ENCODE measurements at regions not wholly inside any gene's neighbourhood (a gene's known extent, or its start where the extent isn't known, plus 50 kb on each side); places are given as distances from the start of the nearest gene placed in this dataset.
"Not testable (repeated sequence)": the region's sequence is repeated elsewhere in the genome, so short reads cannot be mapped to it uniquely, and the experiment has no call there.

- H3K36me3 ChIP-seq (ENCODE audit: control insufficient read depth in 2 of 3, insufficient read depth in 3 of 3, low read length in 3 of 3); H3K27me3 ChIP-seq (ENCODE audit: control insufficient read depth, insufficient read depth, low read length); intact Hi-C loops (cut with DNase I); H3K9me3 ChIP-seq (ENCODE audit: control insufficient read depth in 2 of 3, insufficient read depth in 1 of 3, low read length in 3 of 3); FAIRE-seq; H3K4me1 ChIP-seq (ENCODE audit: control insufficient read depth in 2 of 3, insufficient read depth in 2 of 3, low read depth in 1 of 3, low read length in 3 of 3); H3K9ac ChIP-seq (ENCODE audit: low read length in 3 of 3); DNase-seq; H3K4me3 ChIP-seq (ENCODE audit: low read length in 3 of 3); H3K27ac ChIP-seq (ENCODE audit: low read depth in 2 of 2, low read length in 2 of 2): not testable (repeated sequence)
Measured at GRCh38 chrX:152507168-152507567, 56.1 kb upstream of the GABRA3 start.

DNA sequence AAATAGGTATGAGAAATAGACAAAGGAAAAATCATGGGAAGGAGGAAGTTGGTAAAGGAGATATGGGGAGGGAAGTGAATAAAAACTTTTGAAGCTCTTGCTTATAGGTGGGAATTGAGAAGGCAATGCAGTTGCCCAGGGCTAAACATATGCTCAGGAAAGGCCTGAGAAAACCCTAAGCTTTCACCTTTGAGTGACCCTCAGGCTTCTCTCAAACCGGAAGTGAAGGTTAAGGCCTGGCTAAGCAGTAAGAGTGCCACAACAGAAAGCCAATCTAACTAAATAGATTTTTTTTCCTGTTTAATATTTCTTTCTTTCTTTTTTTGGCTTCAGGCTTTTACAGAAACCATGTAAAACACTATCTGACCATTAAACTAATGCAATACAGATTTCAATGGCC, 69.5 kb upstream of the GABRA3 start:
- no peaks in the 10 kb centered on the region for H3K27me3 ChIP-seq (ENCODE audit: control insufficient read depth, insufficient read depth, low read length)
- no peaks in the 10 kb centered on the region for H3K36me3 ChIP-seq (ENCODE audit: control insufficient read depth in 2 of 3, insufficient read depth in 3 of 3, low read length in 3 of 3)
- TF ChIP-seq, protein P1, sequence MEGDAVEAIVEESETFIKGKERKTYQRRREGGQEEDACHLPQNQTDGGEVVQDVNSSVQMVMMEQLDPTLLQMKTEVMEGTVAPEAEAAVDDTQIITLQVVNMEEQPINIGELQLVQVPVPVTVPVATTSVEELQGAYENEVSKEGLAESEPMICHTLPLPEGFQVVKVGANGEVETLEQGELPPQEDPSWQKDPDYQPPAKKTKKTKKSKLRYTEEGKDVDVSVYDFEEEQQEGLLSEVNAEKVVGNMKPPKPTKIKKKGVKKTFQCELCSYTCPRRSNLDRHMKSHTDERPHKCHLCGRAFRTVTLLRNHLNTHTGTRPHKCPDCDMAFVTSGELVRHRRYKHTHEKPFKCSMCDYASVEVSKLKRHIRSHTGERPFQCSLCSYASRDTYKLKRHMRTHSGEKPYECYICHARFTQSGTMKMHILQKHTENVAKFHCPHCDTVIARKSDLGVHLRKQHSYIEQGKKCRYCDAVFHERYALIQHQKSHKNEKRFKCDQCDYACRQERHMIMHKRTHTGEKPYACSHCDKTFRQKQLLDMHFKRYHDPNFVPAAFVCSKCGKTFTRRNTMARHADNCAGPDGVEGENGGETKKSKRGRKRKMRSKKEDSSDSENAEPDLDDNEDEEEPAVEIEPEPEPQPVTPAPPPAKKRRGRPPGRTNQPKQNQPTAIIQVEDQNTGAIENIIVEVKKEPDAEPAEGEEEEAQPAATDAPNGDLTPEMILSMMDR (IDR thresholded peaks at IDR 0.05; ENCODE audit: borderline replicate concordance, extremely low read depth, insufficient read depth), result no peak
- no peak overlapping the region for H3K4me3 ChIP-seq (ENCODE audit: low read length in 3 of 3)
- no peaks in the 10 kb centered on the region for H3K4me1 ChIP-seq (ENCODE audit: control insufficient read depth in 2 of 3, insufficient read depth in 2 of 3, low read depth in 1 of 3, low read length in 3 of 3)
- no peak for DNase-seq
- intact Hi-C loops (cut with DNase I), result no loop called here
- H3K9ac ChIP-seq (ENCODE audit: low read length in 3 of 3), result no peak overlapping the region
- FAIRE-seq, result no peak
- H3K27ac ChIP-seq (ENCODE audit: low read depth in 2 of 2, low read length in 2 of 2), result no peak overlapping the region
- no peaks in the 10 kb centered on the region for H3K9me3 ChIP-seq (ENCODE audit: control insufficient read depth in 2 of 3, insufficient read depth in 1 of 3, low read length in 3 of 3)

- TF ChIP-seq, protein P1 (IDR thresholded peaks at IDR 0.05; ENCODE audit: borderline replicate concordance, extremely low read depth, insufficient read depth), result no peak
- no peaks in the 10 kb centered on the region for H3K27me3 ChIP-seq (ENCODE audit: control insufficient read depth, insufficient read depth, low read length)
- DNase-seq (no peak), FAIRE-seq (no peak)
- H3K9ac ChIP-seq (ENCODE audit: low read length in 3 of 3), result no peak overlapping the region
- no peaks in the 10 kb centered on the region for H3K4me1 ChIP-seq (ENCODE audit: control insufficient read depth in 2 of 3, insufficient read depth in 2 of 3, low read depth in 1 of 3, low read length in 3 of 3)
- H3K36me3 ChIP-seq (ENCODE audit: control insufficient read depth in 2 of 3, insufficient read depth in 3 of 3, low read length in 3 of 3), result no peaks in the 10 kb centered on the region
- H3K27ac ChIP-seq (ENCODE audit: low read depth in 2 of 2, low read length in 2 of 2), result no peak overlapping the region
- no peaks in the 10 kb centered on the region for H3K9me3 ChIP-seq (ENCODE audit: control insufficient read depth in 2 of 3, insufficient read depth in 1 of 3, low read length in 3 of 3)
- no peak overlapping the region for H3K4me3 ChIP-seq (ENCODE audit: low read length in 3 of 3)
- intact Hi-C loops (cut with DNase I), result no loop called here
Measured at GRCh38 chrX:152528193-152528592, 77.1 kb upstream of the GABRA3 start.

DNA sequence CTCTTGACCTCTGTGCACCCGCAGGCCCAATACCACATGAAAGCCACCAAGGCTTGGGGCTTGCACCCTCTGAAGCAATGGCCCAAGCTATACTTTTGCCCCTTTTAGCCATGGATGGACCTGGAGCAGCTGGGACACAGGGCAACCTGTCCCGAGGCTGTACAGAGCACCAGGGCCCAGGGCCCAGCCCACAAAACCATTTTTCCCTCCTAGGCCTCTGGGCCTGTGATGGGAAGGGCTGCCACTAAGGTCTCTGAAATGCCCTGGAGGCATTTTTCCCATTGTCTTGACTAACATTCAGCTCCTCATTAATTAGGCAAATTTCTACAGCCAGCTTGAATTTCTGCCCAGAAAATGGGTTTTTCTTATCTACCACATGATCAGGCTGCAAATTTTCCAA, 79.9 kb upstream of the GABRA3 start:
- Histone ChIP-seq H3K9ac (ENCODE audit: low read length in 3 of 3) (no peak overlapping the region), H3K4me1 (ENCODE audit: control insufficient read depth in 2 of 3, insufficient read depth in 2 of 3, low read depth in 1 of 3, low read length in 3 of 3) (no peaks in the 10 kb centered on the region), H3K9me3 (ENCODE audit: control insufficient read depth in 2 of 3, insufficient read depth in 1 of 3, low read length in 3 of 3) (no peaks in the 10 kb centered on the region), H3K4me3 (ENCODE audit: low read length in 3 of 3) (no peak overlapping the region), H3K27ac (ENCODE audit: low read depth in 2 of 2, low read length in 2 of 2) (no peak overlapping the region), H3K36me3 (ENCODE audit: control insufficient read depth in 2 of 3, insufficient read depth in 3 of 3, low read length in 3 of 3) (no peaks in the 10 kb centered on the region), H3K27me3 (ENCODE audit: control insufficient read depth, insufficient read depth, low read length) (no peaks in the 10 kb centered on the region)
- TF ChIP-seq, protein P1 (IDR thresholded peaks at IDR 0.05; ENCODE audit: borderline replicate concordance, extremely low read depth, insufficient read depth), result no peak
- FAIRE-seq, result no peak
- no peak for DNase-seq
- intact Hi-C loops (cut with DNase I), result no loop called here

All from kidney (tissue), 13 donors.